Esophagus squamous epithelium (tissue), 4 donors: ENCODE measurements at regions not wholly inside any gene's neighbourhood (a gene's known extent, or its start where the extent isn't known, plus 50 kb on each side); places are given as distances from the start of the nearest gene placed in this dataset.

Source experiments
- POLR2A ChIP-seq, 4 donors: fragments of 450-650 bp; IDR thresholded peaks; one replicate each; pipeline ENCODE4 v1.6.1; 2017; ENCODE audit warnings: antibody characterized with exemption in 4 of 4, mild to moderate bottlenecking in 4 of 4, moderate library complexity in 3 of 4
- TF ChIP-seq, protein P1 (sequence below), 6 experiments: fragments of 450-650 bp in 4 of 6; fragments of 200-600 bp in 2 of 6; sonication (generic) in 2 of 6; IDR thresholded peaks; one replicate each; pipeline ENCODE4 v1.5.1; 2016 to 2019; ENCODE audit warnings: antibody characterized with exemption in 6 of 6, mild to moderate bottlenecking in 4 of 6, moderate library complexity in 4 of 6

DNA sequence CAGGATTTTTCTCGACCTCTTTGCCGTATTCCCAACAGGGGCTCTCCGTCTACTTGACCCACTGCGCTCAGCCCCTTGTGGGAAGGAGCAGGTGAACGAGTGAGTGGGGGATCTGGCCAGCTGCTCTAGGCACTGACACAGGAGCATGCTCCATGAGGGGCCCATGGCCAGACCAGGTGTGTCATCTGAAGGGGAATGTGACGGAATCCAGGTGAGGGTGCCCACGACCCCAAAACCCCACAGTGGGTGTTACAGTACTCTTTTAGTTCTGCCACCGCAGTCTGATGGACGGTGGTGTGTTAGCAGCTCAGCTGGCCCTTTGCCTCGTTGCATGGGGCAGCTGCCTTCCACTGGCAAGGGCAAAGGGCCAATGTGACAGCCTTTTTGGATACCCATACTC lies 601.4 kb upstream of the NCAM2 start:
- TF ChIP-seq, protein P1, sequence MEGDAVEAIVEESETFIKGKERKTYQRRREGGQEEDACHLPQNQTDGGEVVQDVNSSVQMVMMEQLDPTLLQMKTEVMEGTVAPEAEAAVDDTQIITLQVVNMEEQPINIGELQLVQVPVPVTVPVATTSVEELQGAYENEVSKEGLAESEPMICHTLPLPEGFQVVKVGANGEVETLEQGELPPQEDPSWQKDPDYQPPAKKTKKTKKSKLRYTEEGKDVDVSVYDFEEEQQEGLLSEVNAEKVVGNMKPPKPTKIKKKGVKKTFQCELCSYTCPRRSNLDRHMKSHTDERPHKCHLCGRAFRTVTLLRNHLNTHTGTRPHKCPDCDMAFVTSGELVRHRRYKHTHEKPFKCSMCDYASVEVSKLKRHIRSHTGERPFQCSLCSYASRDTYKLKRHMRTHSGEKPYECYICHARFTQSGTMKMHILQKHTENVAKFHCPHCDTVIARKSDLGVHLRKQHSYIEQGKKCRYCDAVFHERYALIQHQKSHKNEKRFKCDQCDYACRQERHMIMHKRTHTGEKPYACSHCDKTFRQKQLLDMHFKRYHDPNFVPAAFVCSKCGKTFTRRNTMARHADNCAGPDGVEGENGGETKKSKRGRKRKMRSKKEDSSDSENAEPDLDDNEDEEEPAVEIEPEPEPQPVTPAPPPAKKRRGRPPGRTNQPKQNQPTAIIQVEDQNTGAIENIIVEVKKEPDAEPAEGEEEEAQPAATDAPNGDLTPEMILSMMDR (IDR thresholded peaks at IDR 0.05), result no peak
- no peak for TF ChIP-seq POLR2A (IDR thresholded peaks at IDR 0.05)
